ENCODE measurements at regions not wholly inside any gene's neighbourhood (a gene's known extent, or its start where the extent isn't known, plus 50 kb on each side); places are given as distances from the start of the nearest gene placed in this dataset.

DNA sequence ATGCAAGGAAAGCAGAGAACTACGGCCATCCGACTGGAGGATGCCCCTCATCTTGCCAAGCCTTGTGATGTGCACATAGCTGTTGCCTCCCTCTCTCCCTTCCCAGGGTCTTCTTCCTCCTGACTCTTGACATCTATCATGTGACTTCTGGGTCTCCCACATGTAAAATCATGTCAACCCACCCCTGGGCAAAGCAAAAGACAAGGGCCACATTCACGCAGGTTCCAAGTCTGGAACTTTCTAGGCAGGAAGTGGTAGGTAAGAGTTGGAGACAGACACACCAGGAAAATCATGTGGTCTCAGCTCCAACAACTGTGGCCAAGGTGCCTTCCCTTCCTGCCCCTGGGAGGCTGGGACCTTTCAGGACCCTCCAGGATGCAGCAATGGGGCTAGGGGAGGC lies 187.3 kb downstream of the CXCL12 start:
- TF ChIP-seq CTCF (conservative IDR thresholded peaks at IDR 0.05; ENCODE audit: low read depth, low read length): no peak
- H3K4me3 ChIP-seq (ENCODE audit: low read depth, low read length): no peak overlapping the region
- no peak for DNase-seq (ENCODE audit: low read depth)

DNA sequence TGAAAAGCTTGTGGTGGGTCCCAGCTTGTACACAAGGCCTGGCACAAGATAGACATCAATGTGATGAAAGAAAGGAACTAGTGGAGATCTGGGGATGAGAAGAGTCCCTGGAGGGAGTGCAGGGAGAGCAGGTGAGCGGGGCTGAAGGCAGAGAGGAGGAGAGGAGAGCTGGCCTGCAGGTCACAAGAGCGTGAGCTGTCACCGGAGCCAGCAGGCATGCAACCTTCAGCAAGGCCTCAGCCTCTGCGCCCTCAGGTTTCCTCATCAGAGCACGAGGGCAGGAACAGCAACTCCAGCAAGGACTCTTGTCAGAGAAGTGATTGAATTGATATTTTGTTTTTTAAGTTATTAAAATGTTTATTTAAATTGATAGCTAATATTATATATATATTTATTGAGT lies 188.6 kb downstream of the CXCL12 start:
- no peak for TF ChIP-seq CTCF (conservative IDR thresholded peaks at IDR 0.05; ENCODE audit: low read depth, low read length)
- no peak overlapping the region for H3K4me3 ChIP-seq (ENCODE audit: low read depth, low read length)
- no peak for DNase-seq (ENCODE audit: low read depth)

DNA sequence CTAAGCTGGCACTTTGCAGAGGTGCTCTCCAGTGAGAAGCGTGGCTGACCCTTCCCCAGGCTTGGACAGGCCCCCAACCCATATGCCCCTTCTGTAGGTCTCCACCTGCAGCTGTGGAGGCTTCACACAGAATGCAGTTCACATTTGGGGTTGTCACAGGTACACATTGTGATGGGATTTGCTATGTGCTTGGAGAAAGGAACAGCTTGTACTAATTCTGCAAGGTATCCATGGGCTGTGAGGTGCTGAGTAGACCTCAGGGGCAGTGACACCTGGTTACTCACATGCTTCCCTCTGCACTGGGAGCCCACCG lies 188.9 kb downstream of the CXCL12 start:
- DNase-seq (ENCODE audit: low read depth): no peak
- TF ChIP-seq CTCF (conservative IDR thresholded peaks at IDR 0.05; ENCODE audit: low read depth, low read length): no peak
- H3K4me3 ChIP-seq (ENCODE audit: low read depth, low read length): no peak overlapping the region

DNA sequence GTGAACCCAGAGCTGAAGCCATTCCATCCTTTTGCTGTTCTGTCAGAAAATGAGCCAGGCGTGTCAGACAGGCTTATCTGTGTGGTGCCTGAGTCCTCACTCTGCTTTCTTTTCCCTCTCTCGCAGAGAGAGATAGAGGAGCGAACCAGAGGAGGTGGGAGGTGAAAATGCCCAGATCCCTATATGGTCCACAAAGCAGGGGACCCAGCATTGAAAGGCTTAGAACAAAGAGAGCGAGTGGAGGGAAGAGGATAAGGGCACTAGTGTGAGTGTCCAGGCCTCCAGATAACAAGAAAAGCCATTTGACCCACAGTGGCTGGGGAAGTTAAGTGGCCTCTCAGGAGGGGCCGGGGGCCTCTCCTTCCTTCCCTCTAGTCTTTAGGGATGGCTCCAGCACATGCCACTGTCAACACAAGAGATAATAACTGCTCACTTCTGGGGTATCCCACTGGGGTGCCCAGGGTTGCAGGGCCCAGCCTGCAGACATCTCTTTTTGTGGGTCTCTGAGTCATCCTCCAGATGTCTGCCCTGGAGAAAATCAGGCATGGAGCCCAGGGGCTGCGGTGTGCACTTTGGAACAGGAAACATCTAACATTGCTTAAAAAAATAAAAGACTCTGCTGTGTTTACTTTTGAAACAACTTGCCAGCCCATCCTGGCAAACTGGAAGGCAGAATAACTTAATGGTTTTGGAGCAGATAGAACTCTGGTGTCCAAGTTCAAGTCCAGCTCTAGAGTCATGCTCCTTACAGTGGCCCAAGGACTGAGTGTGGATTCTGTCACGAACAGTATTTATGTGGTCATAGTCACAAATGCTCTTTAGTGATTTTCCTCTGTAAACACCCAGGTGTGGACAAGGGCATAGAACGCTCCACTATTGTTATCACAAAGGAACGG lies 189.5 kb downstream of the CXCL12 start:
- peak; percentile 93 for DNase-seq (ENCODE audit: low read depth)
- no peak for TF ChIP-seq CTCF (conservative IDR thresholded peaks at IDR 0.05; ENCODE audit: low read depth, low read length)
- H3K4me3 ChIP-seq (ENCODE audit: low read depth, low read length): no peak overlapping the region

DNA sequence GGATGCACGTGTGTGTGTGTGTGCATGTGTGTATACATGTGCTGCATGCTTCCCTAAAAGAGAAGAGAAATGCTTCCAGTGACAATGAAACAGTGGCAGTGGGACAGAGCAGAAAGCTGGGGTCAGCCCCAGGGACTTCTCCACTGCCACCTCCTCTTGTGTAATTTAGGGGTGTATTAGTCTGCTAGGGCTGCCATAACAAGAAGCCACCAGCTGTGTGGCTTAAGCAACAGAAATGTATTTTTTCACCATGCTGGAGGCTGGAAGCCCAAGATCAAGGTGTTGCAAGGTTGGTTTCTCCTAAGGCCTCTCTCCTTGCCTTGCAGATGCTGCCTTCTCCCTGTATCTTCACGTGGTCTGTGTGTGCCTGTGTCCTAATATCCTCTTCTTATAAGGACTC lies 190.5 kb downstream of the CXCL12 start:
- no peak for DNase-seq (ENCODE audit: low read depth)

GRCh38 chr10:44193567-44194220 lies 191.2 kb downstream of the CXCL12 start:
- no peak overlapping the region for H3K4me3 ChIP-seq (ENCODE audit: low read depth, low read length)
- TF ChIP-seq CTCF (conservative IDR thresholded peaks at IDR 0.05; ENCODE audit: low read depth, low read length): no peak
- DNase-seq (ENCODE audit: low read depth): no peak

More for the DNA sequence above, 190.5 kb downstream of the CXCL12 start:
- TF ChIP-seq CTCF (conservative IDR thresholded peaks at IDR 0.05; ENCODE audit: low read depth, low read length): no peak
- no peak overlapping the region for H3K4me3 ChIP-seq (ENCODE audit: low read depth, low read length)

Data from choroid plexus epithelial cell (primary cell).